ENCODE measurements at regions not wholly inside any gene's neighbourhood (a gene's known extent, or its start where the extent isn't known, plus 50 kb on each side); places are given as distances from the start of the nearest gene placed in this dataset.

- H2BK5ac ChIP-seq (ENCODE audit: low read depth, low read length, poor library complexity) = no peak overlapping the region
- no peak overlapping the region for H2BK120ac ChIP-seq (ENCODE audit: insufficient read depth, low read length, poor library complexity)
- no peak overlapping the region for H3K23ac ChIP-seq (ENCODE audit: low read length)
- peak; percentile 21 to 54 for DNase-seq
- H3K27ac ChIP-seq (ENCODE audit: low read depth, low read length) = no peak overlapping the region
- no peak overlapping the region for H3K4me2 ChIP-seq (ENCODE audit: low read length)
- WGBS (ENCODE audit: extremely low coverage, insufficient coverage, insufficient read length) = no CpG with 5 or more reads among the region's 8 CpGs
- H4K8ac ChIP-seq (ENCODE audit: low read depth, low read length) = no peak overlapping the region
- no peaks in the 10 kb centered on the region for H3K27me3 ChIP-seq (ENCODE audit: insufficient read depth, low read length)
- no peak overlapping the region for H4K91ac ChIP-seq (ENCODE audit: low read depth, low read length)
- H3K79me2 ChIP-seq (ENCODE audit: control insufficient read depth, insufficient read depth, low read length, poor library complexity) = no peaks in the 10 kb centered on the region
- no peaks in the 10 kb centered on the region for H3K36me3 ChIP-seq (ENCODE audit: control insufficient read depth in 1 of 2, insufficient read depth in 2 of 2, low read length in 2 of 2)
- no peak overlapping the region for H3K14ac ChIP-seq (ENCODE audit: low read length)
- H2BK12ac ChIP-seq (ENCODE audit: low read length) = no peak overlapping the region
- no peak overlapping the region for H3K9ac ChIP-seq (ENCODE audit: low read length)
- H3K4me1 ChIP-seq (ENCODE audit: control insufficient read depth in 1 of 2, insufficient read depth in 2 of 2, low read length in 2 of 2) = no peaks in the 10 kb centered on the region
- H2AFZ ChIP-seq (ENCODE audit: insufficient read depth, low read length, poor library complexity) = no peak overlapping the region
- H2AK5ac ChIP-seq (ENCODE audit: low read length) = no peak overlapping the region
- H4K12ac ChIP-seq (ENCODE audit: low read depth, low read length) = no peak overlapping the region
- no peaks in the 10 kb centered on the region for H3K9me3 ChIP-seq (ENCODE audit: insufficient read depth, low read depth, low read length)
- H3K4ac ChIP-seq (ENCODE audit: low read depth, low read length) = no peak overlapping the region
- H3K4me3 ChIP-seq (ENCODE audit: low read depth, low read length) = no peak overlapping the region
- H3K18ac ChIP-seq (ENCODE audit: low read length) = no peak overlapping the region
- no peaks in the 10 kb centered on the region for H3K79me1 ChIP-seq (ENCODE audit: low read length)
Measured at GRCh38 chr4:170853422-170854021, 763.8 kb upstream of the AADAT start.

- Histone ChIP-seq H3K4me2 (ENCODE audit: low read length) (no peak overlapping the region), H3K14ac (ENCODE audit: low read length) (no peak overlapping the region), H3K79me2 (ENCODE audit: control insufficient read depth, insufficient read depth, low read length, poor library complexity) (no peaks in the 10 kb centered on the region), H3K4me1 (ENCODE audit: control insufficient read depth in 1 of 2, insufficient read depth in 2 of 2, low read length in 2 of 2) (no peaks in the 10 kb centered on the region), H3K36me3 (ENCODE audit: control insufficient read depth in 1 of 2, insufficient read depth in 2 of 2, low read length in 2 of 2) (no peaks in the 10 kb centered on the region), H3K23ac (ENCODE audit: low read length) (no peak overlapping the region), H4K8ac (ENCODE audit: low read depth, low read length) (no peak overlapping the region), H3K9ac (ENCODE audit: low read length) (no peak overlapping the region), H2AK5ac (ENCODE audit: low read length) (no peak overlapping the region), H4K12ac (ENCODE audit: low read depth, low read length) (no peak overlapping the region), H3K4me3 (ENCODE audit: low read depth, low read length) (no peak overlapping the region), H2BK120ac (ENCODE audit: insufficient read depth, low read length, poor library complexity) (no peak overlapping the region), H3K27ac (ENCODE audit: low read depth, low read length) (no peak overlapping the region), H4K91ac (ENCODE audit: low read depth, low read length) (no peak overlapping the region), H3K18ac (ENCODE audit: low read length) (no peak overlapping the region), H3K27me3 (ENCODE audit: insufficient read depth, low read length) (no peaks in the 10 kb centered on the region), H2BK5ac (ENCODE audit: low read depth, low read length, poor library complexity) (no peak overlapping the region), H3K4ac (ENCODE audit: low read depth, low read length) (no peak overlapping the region), H3K79me1 (ENCODE audit: low read length) (no peaks in the 10 kb centered on the region), H2BK12ac (ENCODE audit: low read length) (no peak overlapping the region), H3K9me3 (ENCODE audit: insufficient read depth, low read depth, low read length) (no peaks in the 10 kb centered on the region), H2AFZ (ENCODE audit: insufficient read depth, low read length, poor library complexity) (no peak overlapping the region)
- no peak for DNase-seq
- no CpG with 5 or more reads among the region's 1 CpG for WGBS (ENCODE audit: extremely low coverage, insufficient coverage, insufficient read length)
Measured at GRCh38 chr4:170849969-170850368, 760.2 kb upstream of the AADAT start.

GRCh38 chr4:170827562-170828274 is 738.0 kb upstream of the AADAT start:
- WGBS (ENCODE audit: extremely low coverage, insufficient coverage, insufficient read length) = no CpG with 5 or more reads among the region's 3 CpGs
- no peak for DNase-seq
- H3K27ac ChIP-seq (ENCODE audit: low read depth, low read length) = no peak overlapping the region

GRCh38 chr4:170818786-170819185 is 729.0 kb upstream of the AADAT start:
- Histone ChIP-seq H3K9me3 (ENCODE audit: insufficient read depth, low read depth, low read length) (peaks cover 5% of the 10 kb centered on the region), H2BK12ac (ENCODE audit: low read length) (no peak overlapping the region), H3K23ac (ENCODE audit: low read length) (no peak overlapping the region), H3K18ac (ENCODE audit: low read length) (no peak overlapping the region), H3K9ac (ENCODE audit: low read length) (no peak overlapping the region), H2AK5ac (ENCODE audit: low read length) (no peak overlapping the region), H3K14ac (ENCODE audit: low read length) (no peak overlapping the region), H3K27ac (ENCODE audit: low read depth, low read length) (no peak overlapping the region), H3K4me1 (ENCODE audit: control insufficient read depth in 1 of 2, insufficient read depth in 2 of 2, low read length in 2 of 2) (no peaks in the 10 kb centered on the region), H3K4ac (ENCODE audit: low read depth, low read length) (no peak overlapping the region), H3K79me1 (ENCODE audit: low read length) (no peaks in the 10 kb centered on the region), H3K27me3 (ENCODE audit: insufficient read depth, low read length) (no peaks in the 10 kb centered on the region), H2BK120ac (ENCODE audit: insufficient read depth, low read length, poor library complexity) (no peak overlapping the region), H2BK5ac (ENCODE audit: low read depth, low read length, poor library complexity) (no peak overlapping the region), H3K36me3 (ENCODE audit: control insufficient read depth in 1 of 2, insufficient read depth in 2 of 2, low read length in 2 of 2) (no peaks in the 10 kb centered on the region), H2AFZ (ENCODE audit: insufficient read depth, low read length, poor library complexity) (no peak overlapping the region), H3K79me2 (ENCODE audit: control insufficient read depth, insufficient read depth, low read length, poor library complexity) (no peaks in the 10 kb centered on the region), H4K8ac (ENCODE audit: low read depth, low read length) (no peak overlapping the region), H3K4me3 (ENCODE audit: low read depth, low read length) (no peak overlapping the region), H3K4me2 (ENCODE audit: low read length) (no peak overlapping the region), H4K12ac (ENCODE audit: low read depth, low read length) (no peak overlapping the region), H4K91ac (ENCODE audit: low read depth, low read length) (no peak overlapping the region)
- DNase-seq = no peak
- no CpG with 5 or more reads among the region's 2 CpGs for WGBS (ENCODE audit: extremely low coverage, insufficient coverage, insufficient read length)

More at GRCh38 chr4:170827562-170828274, 738.0 kb upstream of the AADAT start:
- H3K23ac ChIP-seq (ENCODE audit: low read length) = no peak overlapping the region
- H2BK5ac ChIP-seq (ENCODE audit: low read depth, low read length, poor library complexity) = no peak overlapping the region
- no peak overlapping the region for H3K4me3 ChIP-seq (ENCODE audit: low read depth, low read length)
- H3K79me2 ChIP-seq (ENCODE audit: control insufficient read depth, insufficient read depth, low read length, poor library complexity) = no peaks in the 10 kb centered on the region
- no peak overlapping the region for H4K8ac ChIP-seq (ENCODE audit: low read depth, low read length)
- no peak overlapping the region for H2AK5ac ChIP-seq (ENCODE audit: low read length)
- H2AFZ ChIP-seq (ENCODE audit: insufficient read depth, low read length, poor library complexity) = no peak overlapping the region
- H3K36me3 ChIP-seq (ENCODE audit: control insufficient read depth in 1 of 2, insufficient read depth in 2 of 2, low read length in 2 of 2) = no peaks in the 10 kb centered on the region
- H3K9me3 ChIP-seq (ENCODE audit: insufficient read depth, low read depth, low read length) = no peaks in the 10 kb centered on the region
- H3K18ac ChIP-seq (ENCODE audit: low read length) = no peak overlapping the region
- no peaks in the 10 kb centered on the region for H3K79me1 ChIP-seq (ENCODE audit: low read length)
- no peak overlapping the region for H2BK120ac ChIP-seq (ENCODE audit: insufficient read depth, low read length, poor library complexity)
- H3K4me2 ChIP-seq (ENCODE audit: low read length) = no peak overlapping the region
- no peak overlapping the region for H3K4ac ChIP-seq (ENCODE audit: low read depth, low read length)
- H3K9ac ChIP-seq (ENCODE audit: low read length) = no peak overlapping the region
- H3K4me1 ChIP-seq (ENCODE audit: control insufficient read depth in 1 of 2, insufficient read depth in 2 of 2, low read length in 2 of 2) = no peaks in the 10 kb centered on the region
- H3K27me3 ChIP-seq (ENCODE audit: insufficient read depth, low read length) = no peaks in the 10 kb centered on the region
- no peak overlapping the region for H3K14ac ChIP-seq (ENCODE audit: low read length)
- no peak overlapping the region for H4K91ac ChIP-seq (ENCODE audit: low read depth, low read length)
- no peak overlapping the region for H2BK12ac ChIP-seq (ENCODE audit: low read length)
- no peak overlapping the region for H4K12ac ChIP-seq (ENCODE audit: low read depth, low read length)
